UCSD-AML1 (cell line): ENCODE measurements at regions not wholly inside any gene's neighbourhood (a gene's known extent, or its start where the extent isn't known, plus 50 kb on each side); places are given as distances from the start of the nearest gene placed in this dataset.

Source experiments
- DNase-seq: peaks from one replicate; lab custom pipeline; 2025; ENCODE audit not compliant: unreplicated experiment; lab: John Stamatoyannopoulos, UW

GRCh38 chr5:93072831-93073459 lies 508.1 kb downstream of the NR2F1-AS1 start:
- no peak for DNase-seq

GRCh38 chr5:93071710-93072109 lies 509.3 kb downstream of the NR2F1-AS1 start:
- no peak for DNase-seq

GRCh38 chr5:93070938-93071337 lies 510.1 kb downstream of the NR2F1-AS1 start:
- DNase-seq = no peak

GRCh38 chr5:93069276-93069675 lies 511.7 kb downstream of the NR2F1-AS1 start:
- no peak for DNase-seq

GRCh38 chr5:93062548-93062947 lies 518.5 kb downstream of the NR2F1-AS1 start:
- no peak for DNase-seq

GRCh38 chr5:93058309-93058708 lies 522.7 kb downstream of the NR2F1-AS1 start:
- no peak for DNase-seq

GRCh38 chr5:93057311-93057710 lies 523.7 kb downstream of the NR2F1-AS1 start:
- no peak for DNase-seq

- DNase-seq = no peak
Measured at GRCh38 chr5:93055971-93056370, 525.0 kb downstream of the NR2F1-AS1 start.

GRCh38 chr5:93055561-93055960 lies 525.5 kb downstream of the NR2F1-AS1 start:
- no peak for DNase-seq

- DNase-seq = no peak
Measured at GRCh38 chr5:93054424-93055163, 526.4 kb downstream of the NR2F1-AS1 start.

- DNase-seq = no peak
Measured at GRCh38 chr5:93053825-93054224, 527.2 kb downstream of the NR2F1-AS1 start.

GRCh38 chr5:93048858-93049257 lies 532.2 kb downstream of the NR2F1-AS1 start:
- no peak for DNase-seq

GRCh38 chr5:93044859-93045666 lies 536.0 kb downstream of the NR2F1-AS1 start:
- no peak for DNase-seq

- no peak for DNase-seq
Measured at GRCh38 chr5:93039888-93040287, 541.1 kb downstream of the NR2F1-AS1 start.

GRCh38 chr5:93034621-93035590 lies 546.1 kb downstream of the NR2F1-AS1 start:
- no peak for DNase-seq

GRCh38 chr5:93022796-93023447 lies 558.1 kb downstream of the NR2F1-AS1 start:
- no peak for DNase-seq

GRCh38 chr5:93022211-93022610 lies 558.8 kb downstream of the NR2F1-AS1 start:
- DNase-seq = no peak

- DNase-seq = no peak
Measured at GRCh38 chr5:93019896-93020295, 561.1 kb downstream of the NR2F1-AS1 start.

- no peak for DNase-seq
Measured at GRCh38 chr5:93018461-93018860, 562.6 kb downstream of the NR2F1-AS1 start.

- no peak for DNase-seq
Measured at GRCh38 chr5:93017849-93018248, 563.2 kb downstream of the NR2F1-AS1 start.
